H9 (cell line): ENCODE measurements at regions not wholly inside any gene's neighbourhood (a gene's known extent, or its start where the extent isn't known, plus 50 kb on each side); places are given as distances from the start of the nearest gene placed in this dataset.

Experiments
- DNase-seq: peaks from one replicate; pipeline ENCODE4 v3.0.0-alpha.2; 2017
- H2AFZ ChIP-seq: one replicate; pipeline ENCODE4 v1.6.1; 2013; ENCODE audit warnings: mild to moderate bottlenecking, low read length, control low read depth, moderate library complexity
- H2AK5ac ChIP-seq: 2 replicates; pipeline ENCODE4 v1.6.1; 2013; ENCODE audit warnings: low read length, control low read depth, mixed read lengths; ENCODE audit not compliant: insufficient read length
- H2BK120ac ChIP-seq: one replicate; pipeline ENCODE4 v1.6.1; 2013; ENCODE audit warnings: low read depth, mild to moderate bottlenecking, low read length, control low read depth, inconsistent platforms; ENCODE audit not compliant: poor library complexity, severe bottlenecking
- H2BK12ac ChIP-seq: 2 replicates; pipeline ENCODE4 v1.6.1; 2013; ENCODE audit warnings: low read length, control low read depth, mixed read lengths, low read depth; ENCODE audit not compliant: insufficient read length
- H2BK15ac ChIP-seq: 2 replicates; pipeline ENCODE4 v1.6.1; 2013; ENCODE audit warnings: low read depth, low read length, control low read depth
- H2BK20ac ChIP-seq: one replicate; pipeline ENCODE4 v1.6.1; 2013; ENCODE audit warnings: low read depth, mild to moderate bottlenecking, low read length, control low read depth, inconsistent platforms; ENCODE audit not compliant: poor library complexity, severe bottlenecking
- H2BK5ac ChIP-seq: 2 replicates; pipeline ENCODE4 v1.6.1; 2013; ENCODE audit warnings: low read length, control low read depth, mixed read lengths; ENCODE audit not compliant: insufficient read length
- H3K14ac ChIP-seq: 2 replicates; pipeline ENCODE4 v1.6.1; 2013; ENCODE audit warnings: low read length, control low read depth; ENCODE audit not compliant: insufficient read depth
- H3K18ac ChIP-seq: 2 replicates; pipeline ENCODE4 v1.6.1; 2013; ENCODE audit warnings: low read depth, mild to moderate bottlenecking, mixed read lengths, low read length, control low read depth; ENCODE audit not compliant: insufficient read length
- H3K23ac ChIP-seq: 2 replicates; pipeline ENCODE4 v1.6.1; 2013; ENCODE audit warnings: low read length, control low read depth, mixed read lengths, low read depth; ENCODE audit not compliant: insufficient read length
- H3K23me2 ChIP-seq: 2 replicates; pipeline ENCODE4 v1.6.1; 2013; ENCODE audit warnings: low read depth, mild to moderate bottlenecking, mixed read lengths, low read length, control low read depth; ENCODE audit not compliant: insufficient read length, poor library complexity, severe bottlenecking
- H3K27ac ChIP-seq: 2 replicates; pipeline ENCODE4 v1.5.1; 2013; ENCODE audit warnings: low read length, control low read depth, mixed read lengths, low read depth; ENCODE audit not compliant: insufficient read length
- H3K27me3 ChIP-seq: 2 replicates; pipeline ENCODE4 v1.6.1; 2013; ENCODE audit warnings: low read length, control low read depth, inconsistent platforms; ENCODE audit not compliant: insufficient read depth
- H3K4ac ChIP-seq: 2 replicates; pipeline ENCODE4 v1.6.1; 2013; ENCODE audit warnings: low read depth, mild to moderate bottlenecking, control low read depth, inconsistent platforms, low read length, moderate library complexity
- H3K4me1 ChIP-seq: 2 replicates; pipeline ENCODE4 v1.6.1; 2013; ENCODE audit warnings: low read length, control low read depth, inconsistent platforms; ENCODE audit not compliant: insufficient read depth
- H3K4me2 ChIP-seq: 2 replicates; pipeline ENCODE4 v1.6.1; 2013; ENCODE audit warnings: low read length, control low read depth, mixed read lengths; ENCODE audit not compliant: insufficient read length, insufficient read depth
- H3K56ac ChIP-seq: 2 replicates; pipeline ENCODE4 v1.6.1; 2013; ENCODE audit warnings: low read depth, mild to moderate bottlenecking, mixed read lengths, low read length, control low read depth; ENCODE audit not compliant: insufficient read length
- H3K79me1 ChIP-seq: 2 replicates; pipeline ENCODE4 v1.6.1; 2013; ENCODE audit warnings: low read depth, mild to moderate bottlenecking, moderate library complexity, low read length, control low read depth, inconsistent platforms; ENCODE audit not compliant: insufficient read depth, poor library complexity, severe bottlenecking
- H3K79me2 ChIP-seq: 2 replicates; pipeline ENCODE4 v1.6.1; 2013; ENCODE audit warnings: low read length, control low read depth, inconsistent platforms; ENCODE audit not compliant: insufficient read depth
- H3K9ac ChIP-seq: 2 replicates; pipeline ENCODE4 v1.6.1; 2013; ENCODE audit warnings: low read length, control low read depth, mixed read lengths; ENCODE audit not compliant: insufficient read length; ENCODE audit errors: extremely low read depth
- H3K9me3 ChIP-seq: one replicate; pipeline ENCODE4 v1.6.1; 2013; ENCODE audit warnings: low read depth, low read length, inconsistent platforms; ENCODE audit not compliant: control insufficient read depth
- H3T11ph ChIP-seq: one replicate; pipeline ENCODE4 v1.6.1; 2013; ENCODE audit warnings: mild to moderate bottlenecking, low read length, control low read depth, inconsistent platforms
- H4K20me1 ChIP-seq: one replicate; pipeline ENCODE4 v1.6.1; 2013; ENCODE audit not compliant: control insufficient read depth, insufficient read length, insufficient read depth
- H4K5ac ChIP-seq: 2 replicates; pipeline ENCODE4 v1.6.1; 2013; ENCODE audit warnings: low read depth, mild to moderate bottlenecking, mixed read lengths, low read length, control low read depth; ENCODE audit not compliant: insufficient read length
- H4K8ac ChIP-seq: replicated peaks from 2 replicates; pipeline ENCODE4 v1.6.1; 2013; ENCODE audit warnings: low read length, control low read depth, mixed read lengths, low read depth; ENCODE audit not compliant: insufficient read length
- H4K91ac ChIP-seq: 2 replicates; pipeline ENCODE4 v1.6.1; 2013; ENCODE audit warnings: low read depth, mild to moderate bottlenecking, moderate library complexity, mixed read lengths, low read length, control low read depth; ENCODE audit not compliant: insufficient read length
- H3K27ac Mint-ChIP-seq, 3 experiments: 2 replicates in 2 of 3; 3 replicates in 1 of 3; pipeline ENCODE4 v1.8.0; 2020 to 2021; ENCODE audit warnings: mixed read lengths in 3 of 3, mild to moderate bottlenecking in 1 of 3, moderate library complexity in 1 of 3
- H3K27me3 Mint-ChIP-seq: 2 replicates; pipeline ENCODE4 v1.8.0; 2021; ENCODE audit warnings: low read depth, mild to moderate bottlenecking, moderate library complexity, mixed read lengths
- H3K36me3 Mint-ChIP-seq, 3 experiments: 2 replicates in 2 of 3; 3 replicates in 1 of 3; pipeline ENCODE4 v1.8.0; 2020 to 2021; ENCODE audit warnings: low read depth in 3 of 3, mixed read lengths in 3 of 3; ENCODE audit not compliant: insufficient read depth in 1 of 3
- H3K4me1 Mint-ChIP-seq, 2 experiments: 2 replicates each; pipeline ENCODE4 v1.8.0; 2020; ENCODE audit warnings: mixed read lengths in 2 of 2
- H3K4me3 Mint-ChIP-seq, 2 experiments: 2 replicates in 1 of 2; 3 replicates in 1 of 2; pipeline ENCODE4 v1.8.0; 2020 to 2021; ENCODE audit warnings: mild to moderate bottlenecking in 2 of 2, mixed read lengths in 2 of 2, moderate library complexity in 1 of 2
- H3K9me3 Mint-ChIP-seq, 2 experiments: 2 replicates in 1 of 2; 3 replicates in 1 of 2; pipeline ENCODE4 v1.8.0; 2020; ENCODE audit warnings: mild to moderate bottlenecking in 2 of 2, mixed read lengths in 2 of 2, moderate library complexity in 1 of 2
- WGBS: extraction: QIAGEN DNeasy Blood & Tissue Kit; methylation state at CpG from one replicate; pipeline ENCODE4 v1.1.7; 2013; ENCODE audit warnings: missing lambda C conversion rate, low lambda C conversion rate, mixed read lengths; ENCODE audit not compliant: insufficient read length; ENCODE audit errors: extremely low coverage; 5-methylcytosine and 5-hydroxymethylcytosine counted together
- TF ChIP-seq, protein P1 (sequence below): fragments of 200-600 bp; sonication (generic); conservative IDR thresholded peaks from 3 replicates; pipeline ENCODE4 v1.8.0; 2021; ENCODE audit warnings: antibody characterized with exemption, mild to moderate bottlenecking

GRCh38 chr5:142465476-142465875 is 140.7 kb upstream of the SPRY4 start:
- TF ChIP-seq, protein P1, sequence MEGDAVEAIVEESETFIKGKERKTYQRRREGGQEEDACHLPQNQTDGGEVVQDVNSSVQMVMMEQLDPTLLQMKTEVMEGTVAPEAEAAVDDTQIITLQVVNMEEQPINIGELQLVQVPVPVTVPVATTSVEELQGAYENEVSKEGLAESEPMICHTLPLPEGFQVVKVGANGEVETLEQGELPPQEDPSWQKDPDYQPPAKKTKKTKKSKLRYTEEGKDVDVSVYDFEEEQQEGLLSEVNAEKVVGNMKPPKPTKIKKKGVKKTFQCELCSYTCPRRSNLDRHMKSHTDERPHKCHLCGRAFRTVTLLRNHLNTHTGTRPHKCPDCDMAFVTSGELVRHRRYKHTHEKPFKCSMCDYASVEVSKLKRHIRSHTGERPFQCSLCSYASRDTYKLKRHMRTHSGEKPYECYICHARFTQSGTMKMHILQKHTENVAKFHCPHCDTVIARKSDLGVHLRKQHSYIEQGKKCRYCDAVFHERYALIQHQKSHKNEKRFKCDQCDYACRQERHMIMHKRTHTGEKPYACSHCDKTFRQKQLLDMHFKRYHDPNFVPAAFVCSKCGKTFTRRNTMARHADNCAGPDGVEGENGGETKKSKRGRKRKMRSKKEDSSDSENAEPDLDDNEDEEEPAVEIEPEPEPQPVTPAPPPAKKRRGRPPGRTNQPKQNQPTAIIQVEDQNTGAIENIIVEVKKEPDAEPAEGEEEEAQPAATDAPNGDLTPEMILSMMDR = no peak
- Histone ChIP-seq H2AFZ (no peak overlapping the region), H3K9ac (no peak overlapping the region), H3K56ac (no peak overlapping the region), H3K4ac (no peak overlapping the region), H3K27ac (no peak overlapping the region), H3K23ac (no peak overlapping the region), H2BK12ac (no peak overlapping the region), H4K8ac (no peak overlapping the region), H2BK5ac (no peak overlapping the region), H2BK20ac (no peak overlapping the region), H3K79me2 (no peaks in the 10 kb centered on the region), H3K4me2 (no peak overlapping the region), H3K4me1 (no peaks in the 10 kb centered on the region), H2AK5ac (no peak overlapping the region), H4K91ac (no peak overlapping the region), H3K9me3 (no peaks in the 10 kb centered on the region), H2BK15ac (no peak overlapping the region), H3K23me2 (no peaks in the 10 kb centered on the region), H3K79me1 (no peaks in the 10 kb centered on the region), H3K18ac (no peak overlapping the region), H3T11ph (no peak overlapping the region), H2BK120ac (no peak overlapping the region), H4K20me1 (no peaks in the 10 kb centered on the region), H3K27me3 (no peaks in the 10 kb centered on the region), H4K5ac (no peak overlapping the region), H3K14ac (no peak overlapping the region)
- Mint-ChIP-seq H3K4me1 (peaks cover 0 to 11% of the 10 kb centered on the region in 2 experiments; a peak in 3 of 4 replicates), H3K36me3 (peaks cover 7 to 10% (median 10%) of the 10 kb centered on the region in 3 experiments; a peak in 6 of 7 replicates), H3K9me3 (peaks cover 9 to 10% of the 10 kb centered on the region in 2 experiments), H3K27ac (no peak overlapping the region), H3K4me3 (no peak overlapping the region), H3K27me3 (no peaks in the 10 kb centered on the region)
- no CpG with 5 or more reads among the region's 1 CpG for WGBS
- DNase-seq = no peak
